ENCODE measurements at regions not wholly inside any gene's neighbourhood (a gene's known extent, or its start where the extent isn't known, plus 50 kb on each side); places are given as distances from the start of the nearest gene placed in this dataset.

DNA sequence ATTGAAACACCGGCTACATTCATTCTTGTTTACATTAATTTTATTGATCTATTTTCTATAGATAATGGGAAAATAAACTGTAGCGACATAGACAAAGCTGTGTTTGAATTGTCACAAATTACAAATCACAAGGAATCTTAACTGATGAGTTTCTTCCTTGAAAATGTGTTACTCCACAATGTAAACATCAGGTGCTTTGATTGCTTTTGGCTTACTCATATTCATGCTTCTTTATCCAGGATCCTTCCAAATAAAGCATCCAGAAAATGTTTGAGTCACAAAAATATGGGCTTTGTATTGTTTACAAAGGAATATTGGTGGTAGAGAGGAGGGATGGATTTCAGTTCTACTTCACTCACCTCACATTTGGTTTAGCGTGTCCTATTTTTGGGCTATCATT, 64.0 kb downstream of the BMP2 start:
- no peak overlapping the region for H3K4me3 ChIP-seq (ENCODE audit: low read depth in 1 of 2, low read length in 2 of 2)
- no peaks in the 10 kb centered on the region for H3K27me3 ChIP-seq (ENCODE audit: control insufficient read depth in 1 of 2, insufficient read depth in 2 of 2, low read length in 2 of 2)
- no peaks in the 10 kb centered on the region for H3K36me3 ChIP-seq (ENCODE audit: insufficient read depth, low read length)
- H3K4me1 ChIP-seq (ENCODE audit: insufficient read depth, low read length) = no peaks in the 10 kb centered on the region
- no peak overlapping the region for H3K9ac ChIP-seq (ENCODE audit: low read length)
- H3K27ac ChIP-seq (ENCODE audit: low read depth, low read length) = no peak overlapping the region
- no peaks in the 10 kb centered on the region for H3K9me3 ChIP-seq (ENCODE audit: low read length)

DNA sequence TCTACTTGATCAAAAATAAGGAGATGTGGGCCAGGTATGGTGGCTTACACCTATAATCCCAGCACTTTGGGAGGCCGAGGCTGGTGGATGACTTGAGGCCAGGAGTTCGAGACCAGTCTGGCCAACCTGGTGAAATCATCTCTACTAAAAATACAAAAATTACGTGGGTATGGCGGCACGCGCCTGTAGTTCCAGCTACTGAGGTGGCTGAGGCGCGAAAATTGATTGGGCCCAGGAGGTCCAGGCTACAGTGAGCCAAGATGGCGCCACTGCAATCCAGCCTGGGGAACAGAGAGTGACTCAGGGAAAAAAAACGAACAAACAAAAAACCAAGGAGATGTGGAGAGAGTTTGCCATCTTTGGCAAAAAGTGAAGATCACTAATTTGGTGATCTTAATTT, 65.3 kb downstream of the BMP2 start:
- no peak overlapping the region for H3K9ac ChIP-seq (ENCODE audit: low read length)
- no peaks in the 10 kb centered on the region for H3K4me1 ChIP-seq (ENCODE audit: insufficient read depth, low read length)
- no peak overlapping the region for H3K27ac ChIP-seq (ENCODE audit: low read depth, low read length)

DNA sequence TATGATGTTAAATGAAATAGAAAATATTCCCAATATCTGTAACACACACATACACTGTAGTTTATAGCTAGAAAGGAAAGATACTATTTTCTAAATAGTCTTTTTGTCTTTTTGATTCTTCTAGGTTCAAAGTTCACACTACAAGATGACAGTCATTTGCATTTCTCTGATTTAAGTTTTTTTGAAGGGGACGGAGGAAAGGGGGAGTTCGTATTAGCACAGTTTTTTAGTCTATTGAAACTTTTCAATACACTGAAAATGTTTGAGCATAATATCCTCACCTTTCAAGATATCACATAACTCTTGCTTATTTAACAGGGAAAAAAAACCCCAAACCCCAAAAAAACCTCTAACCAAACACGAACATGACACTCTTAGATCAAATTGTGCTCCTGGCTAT, 68.1 kb downstream of the BMP2 start:
- Histone ChIP-seq H3K4me3 (ENCODE audit: low read depth in 1 of 2, low read length in 2 of 2) (no peak overlapping the region), H3K36me3 (ENCODE audit: insufficient read depth, low read length) (no peaks in the 10 kb centered on the region), H3K9me3 (ENCODE audit: low read length) (no peaks in the 10 kb centered on the region), H3K27me3 (ENCODE audit: control insufficient read depth in 1 of 2, insufficient read depth in 2 of 2, low read length in 2 of 2) (no peaks in the 10 kb centered on the region), H3K4me1 (ENCODE audit: insufficient read depth, low read length) (no peaks in the 10 kb centered on the region), H3K27ac (ENCODE audit: low read depth, low read length) (no peak overlapping the region), H3K9ac (ENCODE audit: low read length) (no peak overlapping the region)

More for the DNA sequence above, 65.3 kb downstream of the BMP2 start:
- H3K9me3 ChIP-seq (ENCODE audit: low read length) = no peaks in the 10 kb centered on the region
- H3K36me3 ChIP-seq (ENCODE audit: insufficient read depth, low read length) = no peaks in the 10 kb centered on the region
- no peaks in the 10 kb centered on the region for H3K27me3 ChIP-seq (ENCODE audit: control insufficient read depth in 1 of 2, insufficient read depth in 2 of 2, low read length in 2 of 2)
- H3K4me3 ChIP-seq (ENCODE audit: low read depth in 1 of 2, low read length in 2 of 2) = no peak overlapping the region

DNA sequence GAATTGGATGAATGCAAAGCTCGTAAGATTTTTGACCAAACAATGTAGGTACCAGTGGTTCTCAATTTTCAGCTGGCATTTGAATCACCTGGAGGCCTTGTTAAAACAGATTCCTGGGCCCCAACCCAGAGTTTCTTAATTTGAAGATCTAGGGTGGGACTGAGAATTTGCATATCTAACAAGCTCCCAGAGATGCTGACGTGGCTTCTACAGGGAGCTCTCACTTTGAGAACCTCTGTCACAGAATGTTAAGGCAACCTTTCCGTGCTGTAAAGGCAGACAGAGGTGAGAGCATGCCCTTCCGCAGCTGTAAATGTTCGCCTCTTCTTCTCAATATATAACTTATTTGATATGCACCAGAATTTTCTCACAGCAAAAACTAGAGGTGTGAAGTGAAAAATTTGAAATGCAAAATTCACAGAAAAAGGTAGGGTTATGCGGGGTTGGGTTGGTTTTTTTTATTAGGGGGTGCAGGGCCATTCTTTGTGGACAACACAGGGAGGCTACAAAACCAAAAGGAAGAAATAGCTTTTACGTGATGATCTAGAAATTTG, 69.4 kb downstream of the BMP2 start:
- Histone ChIP-seq H3K27ac (ENCODE audit: low read depth, low read length) (no peak overlapping the region), H3K9ac (ENCODE audit: low read length) (no peak overlapping the region), H3K4me3 (ENCODE audit: low read depth in 1 of 2, low read length in 2 of 2) (no peak overlapping the region), H3K36me3 (ENCODE audit: insufficient read depth, low read length) (no peaks in the 10 kb centered on the region), H3K27me3 (ENCODE audit: control insufficient read depth in 1 of 2, insufficient read depth in 2 of 2, low read length in 2 of 2) (no peaks in the 10 kb centered on the region), H3K9me3 (ENCODE audit: low read length) (no peaks in the 10 kb centered on the region), H3K4me1 (ENCODE audit: insufficient read depth, low read length) (no peaks in the 10 kb centered on the region)

DNA sequence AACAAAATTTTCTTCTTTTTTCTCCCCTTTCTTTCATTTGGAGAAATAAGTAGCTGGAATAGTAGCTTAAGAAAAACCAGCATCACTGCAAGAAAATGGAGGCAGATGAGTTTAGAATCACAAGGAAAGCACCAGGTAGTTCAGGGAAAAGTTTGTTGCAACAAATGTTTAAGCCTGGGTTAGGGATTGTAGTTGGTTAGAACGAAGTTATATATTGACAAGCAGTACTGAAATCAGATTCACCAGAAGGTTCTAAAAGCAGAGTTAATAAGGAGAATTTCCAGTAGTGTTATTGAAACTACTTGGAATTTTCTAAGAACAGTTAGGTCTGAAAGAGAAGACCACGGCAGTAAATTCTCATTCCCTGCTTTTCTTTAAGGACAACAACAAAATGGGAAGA, 70.2 kb downstream of the BMP2 start:
- no peak overlapping the region for H3K27ac ChIP-seq (ENCODE audit: low read depth, low read length)
- no peaks in the 10 kb centered on the region for H3K36me3 ChIP-seq (ENCODE audit: insufficient read depth, low read length)
- H3K9me3 ChIP-seq (ENCODE audit: low read length) = no peaks in the 10 kb centered on the region
- no peaks in the 10 kb centered on the region for H3K4me1 ChIP-seq (ENCODE audit: insufficient read depth, low read length)
- no peak overlapping the region for H3K9ac ChIP-seq (ENCODE audit: low read length)
- H3K4me3 ChIP-seq (ENCODE audit: low read depth in 1 of 2, low read length in 2 of 2) = no peak overlapping the region
- H3K27me3 ChIP-seq (ENCODE audit: control insufficient read depth in 1 of 2, insufficient read depth in 2 of 2, low read length in 2 of 2) = no peaks in the 10 kb centered on the region

DNA sequence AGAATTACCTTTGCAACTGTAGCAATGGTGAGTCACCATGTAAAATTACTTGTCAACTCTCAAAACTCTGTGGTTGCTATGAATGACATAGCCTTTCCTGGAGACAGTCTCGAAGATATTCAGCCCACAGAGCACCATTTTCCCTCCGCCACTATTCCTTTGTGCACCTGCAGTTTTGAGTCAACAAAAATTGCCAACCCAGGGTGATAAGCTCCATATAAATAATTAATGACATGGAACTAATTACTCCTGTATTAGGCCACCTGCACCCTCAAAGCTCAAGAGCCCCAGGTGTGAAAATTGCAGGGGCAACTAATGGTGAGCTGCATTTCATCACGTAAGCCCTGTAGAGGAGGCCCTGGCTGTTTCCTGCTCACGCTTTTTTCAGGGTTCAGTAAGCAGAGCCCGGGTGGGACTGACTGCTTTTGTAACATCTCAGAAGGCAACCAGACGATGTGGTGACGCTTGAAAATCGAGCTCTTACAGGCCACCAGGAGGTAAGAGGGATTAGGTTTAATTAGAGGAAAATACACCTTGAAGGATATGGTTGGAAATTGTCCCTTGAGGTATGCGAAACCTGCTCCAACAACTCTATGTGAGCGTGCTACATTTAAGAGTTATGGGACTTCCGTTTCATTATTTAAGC, 70.8 kb downstream of the BMP2 start:
- H3K27ac ChIP-seq (ENCODE audit: low read depth, low read length) = no peak overlapping the region
- H3K4me1 ChIP-seq (ENCODE audit: insufficient read depth, low read length) = no peaks in the 10 kb centered on the region
- no peak overlapping the region for H3K9ac ChIP-seq (ENCODE audit: low read length)
- H3K4me3 ChIP-seq (ENCODE audit: low read depth in 1 of 2, low read length in 2 of 2) = no peak overlapping the region
- no peaks in the 10 kb centered on the region for H3K27me3 ChIP-seq (ENCODE audit: control insufficient read depth in 1 of 2, insufficient read depth in 2 of 2, low read length in 2 of 2)
- H3K9me3 ChIP-seq (ENCODE audit: low read length) = no peaks in the 10 kb centered on the region
- H3K36me3 ChIP-seq (ENCODE audit: insufficient read depth, low read length) = no peaks in the 10 kb centered on the region

DNA sequence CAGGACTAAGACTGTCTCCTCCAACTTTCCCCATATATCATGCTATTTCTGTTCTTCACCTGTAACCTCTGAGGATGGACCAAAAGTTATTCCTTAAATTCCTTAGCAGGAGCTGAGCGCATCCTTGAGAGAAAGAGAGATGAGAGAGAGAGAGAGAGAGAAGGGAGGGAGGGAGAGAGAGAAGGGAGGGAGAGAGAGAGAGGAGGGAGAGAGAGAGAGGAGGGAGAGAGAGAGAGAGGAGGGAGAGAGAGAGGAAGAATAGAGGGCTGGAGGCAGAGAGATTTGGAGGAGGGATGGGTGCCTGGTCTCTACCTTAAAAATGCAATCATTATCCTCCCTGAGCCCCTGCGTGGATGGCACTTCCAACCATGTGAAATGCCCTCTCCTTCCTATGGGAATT, 73.6 kb downstream of the BMP2 start:
- Histone ChIP-seq H3K4me3 (ENCODE audit: low read depth in 1 of 2, low read length in 2 of 2) (no peak overlapping the region), H3K36me3 (ENCODE audit: insufficient read depth, low read length) (no peaks in the 10 kb centered on the region), H3K9me3 (ENCODE audit: low read length) (no peaks in the 10 kb centered on the region), H3K27ac (ENCODE audit: low read depth, low read length) (no peak overlapping the region), H3K27me3 (ENCODE audit: control insufficient read depth in 1 of 2, insufficient read depth in 2 of 2, low read length in 2 of 2) (no peaks in the 10 kb centered on the region), H3K4me1 (ENCODE audit: insufficient read depth, low read length) (no peaks in the 10 kb centered on the region), H3K9ac (ENCODE audit: low read length) (no peak overlapping the region)

DNA sequence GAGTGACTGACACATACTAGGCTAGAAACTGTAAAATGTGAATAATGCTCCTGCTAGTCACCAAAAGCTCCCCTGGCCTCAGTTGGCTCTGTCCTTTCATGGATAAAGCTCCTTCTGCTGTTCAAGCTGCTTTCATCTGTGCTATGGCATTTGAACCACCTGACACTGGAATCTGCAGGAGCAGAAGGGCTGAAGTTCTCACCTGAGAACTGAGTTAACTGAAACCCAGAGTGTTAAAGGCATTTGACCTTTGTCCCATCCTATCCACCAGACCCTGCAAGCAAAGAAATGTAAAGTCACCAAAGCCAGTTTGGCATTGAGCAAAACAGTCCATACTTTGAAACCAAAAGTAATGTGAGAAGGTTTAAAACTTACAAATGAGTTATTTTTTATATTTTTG, 77.7 kb downstream of the BMP2 start:
- H3K27ac ChIP-seq (ENCODE audit: low read depth, low read length) = no peak overlapping the region
- H3K36me3 ChIP-seq (ENCODE audit: insufficient read depth, low read length) = no peaks in the 10 kb centered on the region
- no peak overlapping the region for H3K9ac ChIP-seq (ENCODE audit: low read length)
- no peaks in the 10 kb centered on the region for H3K27me3 ChIP-seq (ENCODE audit: control insufficient read depth in 1 of 2, insufficient read depth in 2 of 2, low read length in 2 of 2)
- H3K9me3 ChIP-seq (ENCODE audit: low read length) = no peaks in the 10 kb centered on the region
- H3K4me3 ChIP-seq (ENCODE audit: low read depth in 1 of 2, low read length in 2 of 2) = no peak overlapping the region
- H3K4me1 ChIP-seq (ENCODE audit: insufficient read depth, low read length) = no peaks in the 10 kb centered on the region

DNA sequence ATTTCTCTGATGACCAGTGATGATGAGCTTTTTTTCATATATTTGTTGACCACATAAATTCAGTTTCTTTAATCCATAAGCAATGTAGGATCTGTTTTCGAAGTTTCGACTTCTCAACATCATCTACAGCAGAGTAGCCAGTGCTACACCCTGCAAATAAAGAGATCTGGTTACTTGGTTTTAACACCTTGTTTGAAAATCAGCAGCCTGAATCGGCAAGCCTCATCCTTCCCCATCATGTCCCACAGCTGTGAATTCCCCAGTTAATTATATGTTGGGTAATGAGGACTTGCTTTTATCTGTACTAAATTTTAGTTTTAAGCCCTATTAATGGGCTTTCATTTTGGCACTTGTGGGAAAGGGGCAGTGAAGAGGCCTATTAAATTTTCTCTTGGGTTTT, 80.6 kb downstream of the BMP2 start:
- Histone ChIP-seq H3K9ac (ENCODE audit: low read length) (no peak overlapping the region), H3K27me3 (ENCODE audit: control insufficient read depth in 1 of 2, insufficient read depth in 2 of 2, low read length in 2 of 2) (no peaks in the 10 kb centered on the region), H3K4me3 (ENCODE audit: low read depth in 1 of 2, low read length in 2 of 2) (no peak overlapping the region), H3K36me3 (ENCODE audit: insufficient read depth, low read length) (no peaks in the 10 kb centered on the region), H3K4me1 (ENCODE audit: insufficient read depth, low read length) (no peaks in the 10 kb centered on the region), H3K27ac (ENCODE audit: low read depth, low read length) (no peak overlapping the region), H3K9me3 (ENCODE audit: low read length) (no peaks in the 10 kb centered on the region)

DNA sequence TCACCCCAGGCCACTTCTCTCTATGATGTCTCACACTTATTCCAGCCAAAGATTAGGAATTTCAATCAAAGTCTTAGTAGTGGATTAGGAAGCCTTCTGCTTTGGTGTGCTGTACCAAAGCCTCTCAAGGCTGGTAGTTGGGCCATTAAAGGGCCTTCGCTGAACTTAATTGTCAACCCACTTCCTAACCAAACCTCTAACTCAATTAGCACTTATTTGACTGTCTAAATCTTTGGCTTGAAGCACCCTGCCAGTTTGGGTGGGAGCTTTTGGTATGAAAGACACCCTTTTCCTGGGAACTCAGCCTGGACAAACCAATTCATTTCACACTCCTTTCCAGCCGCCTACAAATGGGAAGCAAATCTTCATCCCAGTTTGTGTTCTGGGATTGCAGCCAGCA, 81.5 kb downstream of the BMP2 start:
- Histone ChIP-seq H3K9ac (ENCODE audit: low read length) (no peak overlapping the region), H3K4me1 (ENCODE audit: insufficient read depth, low read length) (no peaks in the 10 kb centered on the region), H3K4me3 (ENCODE audit: low read depth in 1 of 2, low read length in 2 of 2) (no peak overlapping the region), H3K27ac (ENCODE audit: low read depth, low read length) (no peak overlapping the region), H3K9me3 (ENCODE audit: low read length) (no peaks in the 10 kb centered on the region), H3K36me3 (ENCODE audit: insufficient read depth, low read length) (no peaks in the 10 kb centered on the region), H3K27me3 (ENCODE audit: control insufficient read depth in 1 of 2, insufficient read depth in 2 of 2, low read length in 2 of 2) (no peaks in the 10 kb centered on the region)

DNA sequence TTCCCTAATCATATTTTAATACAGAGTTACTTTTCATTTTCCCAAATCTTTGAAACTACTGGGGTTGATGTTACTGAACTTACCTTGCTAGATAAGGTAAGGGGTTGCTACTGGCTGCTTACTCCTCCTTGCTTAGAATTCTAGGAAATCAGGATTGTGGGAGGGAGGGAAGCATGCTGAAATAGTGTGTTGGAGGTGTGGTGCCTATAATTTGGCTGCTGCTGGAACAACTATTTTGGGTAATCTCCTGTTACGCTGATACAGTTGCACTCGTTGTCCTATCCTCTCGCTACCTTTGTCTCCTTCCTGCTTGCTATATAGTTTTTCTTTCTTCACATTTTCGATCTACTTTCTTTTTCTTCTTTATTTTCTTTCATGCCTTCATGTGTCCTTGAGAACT, 83.7 kb downstream of the BMP2 start:
- Histone ChIP-seq H3K4me3 (ENCODE audit: low read depth in 1 of 2, low read length in 2 of 2) (no peak overlapping the region), H3K4me1 (ENCODE audit: insufficient read depth, low read length) (no peaks in the 10 kb centered on the region), H3K27me3 (ENCODE audit: control insufficient read depth in 1 of 2, insufficient read depth in 2 of 2, low read length in 2 of 2) (no peaks in the 10 kb centered on the region), H3K9ac (ENCODE audit: low read length) (no peak overlapping the region), H3K27ac (ENCODE audit: low read depth, low read length) (no peak overlapping the region), H3K36me3 (ENCODE audit: insufficient read depth, low read length) (no peaks in the 10 kb centered on the region), H3K9me3 (ENCODE audit: low read length) (no peaks in the 10 kb centered on the region)

DNA sequence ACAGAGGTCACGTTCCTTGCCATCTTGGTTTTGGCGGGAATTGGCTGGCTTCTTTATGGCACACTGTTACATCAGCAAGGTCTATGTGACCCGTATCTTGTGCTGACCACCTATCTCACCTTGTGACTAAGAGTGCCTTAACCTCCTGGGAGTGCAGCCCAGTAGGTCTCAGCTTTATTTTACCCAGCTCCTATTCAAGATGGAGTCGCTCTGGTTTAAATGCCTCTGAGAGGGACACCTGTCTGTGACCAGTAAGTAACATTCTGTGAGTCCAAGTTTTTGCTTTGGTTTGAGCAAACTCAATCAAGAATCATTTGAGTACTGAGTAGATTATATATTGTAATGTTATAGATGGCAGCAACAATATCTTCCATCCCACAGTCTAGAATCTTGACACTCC, 85.0 kb downstream of the BMP2 start:
- H3K27ac ChIP-seq (ENCODE audit: low read depth, low read length) = no peak overlapping the region
- no peaks in the 10 kb centered on the region for H3K4me1 ChIP-seq (ENCODE audit: insufficient read depth, low read length)
- no peaks in the 10 kb centered on the region for H3K27me3 ChIP-seq (ENCODE audit: control insufficient read depth in 1 of 2, insufficient read depth in 2 of 2, low read length in 2 of 2)
- H3K4me3 ChIP-seq (ENCODE audit: low read depth in 1 of 2, low read length in 2 of 2) = no peak overlapping the region
- H3K36me3 ChIP-seq (ENCODE audit: insufficient read depth, low read length) = no peaks in the 10 kb centered on the region
- no peaks in the 10 kb centered on the region for H3K9me3 ChIP-seq (ENCODE audit: low read length)
- no peak overlapping the region for H3K9ac ChIP-seq (ENCODE audit: low read length)

Measured in muscle layer of colon (tissue), 2 donors.